ENCODE measurements at regions not wholly inside any gene's neighbourhood (a gene's known extent, or its start where the extent isn't known, plus 50 kb on each side); places are given as distances from the start of the nearest gene placed in this dataset.

DNA sequence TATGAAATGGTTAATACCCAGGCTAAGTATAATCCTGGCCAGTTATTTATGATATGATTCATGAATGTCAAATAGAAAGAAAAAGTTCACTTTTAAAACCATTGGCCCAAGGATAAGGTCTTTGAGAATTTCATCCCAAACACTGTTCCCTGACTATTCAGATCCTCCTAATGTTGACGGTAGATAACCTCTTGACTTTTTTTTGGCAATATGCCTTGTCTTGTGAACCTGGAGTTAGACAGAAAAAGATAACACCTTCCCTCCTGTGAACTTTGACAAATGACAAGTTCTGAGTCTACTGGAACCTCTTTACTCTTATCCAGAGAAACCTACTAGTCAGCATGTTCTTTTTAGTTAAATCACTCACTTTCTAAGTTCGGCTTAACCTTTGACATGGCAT, 166.8 kb upstream of the PREP start:
- Histone ChIP-seq H3K36me3 (no peaks in the 10 kb centered on the region), H3K27ac (no peak overlapping the region), H3K9me3 (no peaks in the 10 kb centered on the region), H3K4me1 (no peaks in the 10 kb centered on the region), H3K4me3 (no peak overlapping the region), H3K27me3 (no peaks in the 10 kb centered on the region)
- DNase-seq, result no peak
- intact Hi-C loops (cut with DNase I; ENCODE audit: low total_unique reads), result no loop called here
- TF ChIP-seq, protein P1, sequence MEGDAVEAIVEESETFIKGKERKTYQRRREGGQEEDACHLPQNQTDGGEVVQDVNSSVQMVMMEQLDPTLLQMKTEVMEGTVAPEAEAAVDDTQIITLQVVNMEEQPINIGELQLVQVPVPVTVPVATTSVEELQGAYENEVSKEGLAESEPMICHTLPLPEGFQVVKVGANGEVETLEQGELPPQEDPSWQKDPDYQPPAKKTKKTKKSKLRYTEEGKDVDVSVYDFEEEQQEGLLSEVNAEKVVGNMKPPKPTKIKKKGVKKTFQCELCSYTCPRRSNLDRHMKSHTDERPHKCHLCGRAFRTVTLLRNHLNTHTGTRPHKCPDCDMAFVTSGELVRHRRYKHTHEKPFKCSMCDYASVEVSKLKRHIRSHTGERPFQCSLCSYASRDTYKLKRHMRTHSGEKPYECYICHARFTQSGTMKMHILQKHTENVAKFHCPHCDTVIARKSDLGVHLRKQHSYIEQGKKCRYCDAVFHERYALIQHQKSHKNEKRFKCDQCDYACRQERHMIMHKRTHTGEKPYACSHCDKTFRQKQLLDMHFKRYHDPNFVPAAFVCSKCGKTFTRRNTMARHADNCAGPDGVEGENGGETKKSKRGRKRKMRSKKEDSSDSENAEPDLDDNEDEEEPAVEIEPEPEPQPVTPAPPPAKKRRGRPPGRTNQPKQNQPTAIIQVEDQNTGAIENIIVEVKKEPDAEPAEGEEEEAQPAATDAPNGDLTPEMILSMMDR (IDR thresholded peaks at IDR 0.05), result no peak

DNA sequence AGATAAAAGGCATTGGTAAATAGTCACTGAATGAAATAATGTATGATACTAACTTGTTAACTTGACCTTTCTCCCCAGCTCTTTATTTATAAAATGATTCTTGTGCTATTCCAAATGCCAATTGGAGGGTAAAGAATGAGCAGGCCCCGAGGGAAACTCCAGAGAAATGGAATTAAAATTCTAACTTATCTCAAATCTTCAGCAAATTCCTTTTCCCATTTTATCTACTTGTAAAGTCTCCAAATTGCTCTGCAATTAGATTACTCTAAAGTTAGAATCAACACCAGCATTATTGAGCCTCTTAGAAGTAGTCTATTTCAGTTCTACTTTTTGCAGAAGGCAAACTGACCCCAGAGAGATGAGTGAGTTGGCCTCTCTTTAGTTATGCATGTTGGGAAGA, 165.9 kb upstream of the PREP start:
- Histone ChIP-seq H3K4me1 (no peaks in the 10 kb centered on the region), H3K4me3 (no peak overlapping the region), H3K27me3 (no peaks in the 10 kb centered on the region), H3K9me3 (no peaks in the 10 kb centered on the region), H3K27ac (no peak overlapping the region), H3K36me3 (no peaks in the 10 kb centered on the region)
- intact Hi-C loops (cut with DNase I; ENCODE audit: low total_unique reads), result no loop called here
- DNase-seq, result no peak
- no peak for TF ChIP-seq POLR2A (IDR thresholded peaks at IDR 0.05)
- TF ChIP-seq, protein P1 (IDR thresholded peaks at IDR 0.05), result no peak

DNA sequence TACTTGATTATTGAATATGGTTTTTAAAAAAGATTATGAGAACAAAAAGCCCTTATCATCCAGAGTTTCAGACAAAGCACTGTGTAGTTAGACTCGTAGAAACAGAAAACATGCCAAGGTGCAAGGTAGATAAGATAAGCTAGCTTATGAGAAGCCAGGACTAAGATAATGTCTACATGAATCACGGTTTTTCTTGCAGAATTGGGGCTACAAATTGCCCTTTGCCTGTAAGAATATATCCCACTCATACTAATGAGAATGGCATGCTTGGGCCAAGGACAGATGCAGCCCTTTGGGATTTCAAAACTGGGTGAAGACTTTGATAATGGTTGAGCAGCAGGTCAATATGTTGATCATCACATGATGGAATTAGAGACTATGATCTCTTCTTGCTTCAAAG, 165.3 kb upstream of the PREP start:
- no peak overlapping the region for H3K27ac ChIP-seq
- no peaks in the 10 kb centered on the region for H3K27me3 ChIP-seq
- H3K36me3 ChIP-seq, result no peaks in the 10 kb centered on the region
- intact Hi-C loops (cut with DNase I; ENCODE audit: low total_unique reads), result no loop called here
- H3K9me3 ChIP-seq, result no peaks in the 10 kb centered on the region
- no peaks in the 10 kb centered on the region for H3K4me1 ChIP-seq
- no peak overlapping the region for H3K4me3 ChIP-seq
- no peak for TF ChIP-seq POLR2A (IDR thresholded peaks at IDR 0.05)
- TF ChIP-seq, protein P1 (IDR thresholded peaks at IDR 0.05), result no peak
- DNase-seq, result no peak

DNA sequence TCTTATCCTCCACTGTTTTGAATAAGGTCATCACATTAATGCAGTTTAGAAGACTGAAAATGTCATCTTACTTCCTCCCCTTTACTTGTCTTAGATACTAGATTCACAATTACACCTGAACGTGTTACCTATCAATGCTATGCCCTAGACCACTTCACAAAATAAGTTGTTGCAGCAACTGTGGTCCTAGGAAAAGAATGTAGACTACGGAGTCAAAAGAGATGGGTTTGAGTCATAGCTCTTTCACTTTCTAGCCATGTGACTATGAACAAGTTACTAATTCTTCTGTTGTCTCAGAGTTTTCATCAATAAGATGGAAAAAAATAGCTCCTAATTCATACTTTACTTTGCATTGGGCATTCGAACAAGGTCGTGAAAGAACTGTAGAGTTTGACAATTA, 164.3 kb upstream of the PREP start:
- Histone ChIP-seq H3K27ac (no peak overlapping the region), H3K36me3 (no peaks in the 10 kb centered on the region), H3K27me3 (no peaks in the 10 kb centered on the region), H3K4me3 (no peak overlapping the region), H3K4me1 (no peaks in the 10 kb centered on the region), H3K9me3 (no peaks in the 10 kb centered on the region)
- DNase-seq, result no peak
- TF ChIP-seq, protein P1 (IDR thresholded peaks at IDR 0.05), result no peak
- TF ChIP-seq POLR2A (IDR thresholded peaks at IDR 0.05), result no peak
- intact Hi-C loops (cut with DNase I; ENCODE audit: low total_unique reads), result no loop called here

DNA sequence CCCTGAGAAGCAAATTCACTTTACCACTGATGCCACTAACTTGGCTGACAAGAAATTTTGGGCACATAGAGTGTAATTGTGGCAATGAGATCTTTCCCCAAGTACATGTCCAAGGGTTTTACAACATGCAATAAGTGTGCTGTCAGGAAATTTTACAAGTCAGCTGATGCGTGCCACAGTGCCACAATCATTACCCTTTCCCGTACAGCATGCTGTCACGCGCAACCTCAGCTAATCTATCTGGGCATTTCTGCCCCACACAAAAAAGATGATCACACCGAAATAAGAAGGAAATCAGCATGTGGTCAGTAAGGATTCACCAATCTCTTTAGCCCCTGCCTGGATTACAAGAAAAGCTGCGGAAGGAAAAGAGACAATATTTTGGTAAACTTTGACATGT, 163.6 kb upstream of the PREP start:
- no peaks in the 10 kb centered on the region for H3K27me3 ChIP-seq
- H3K4me1 ChIP-seq, result no peaks in the 10 kb centered on the region
- no peaks in the 10 kb centered on the region for H3K36me3 ChIP-seq
- no peak overlapping the region for H3K4me3 ChIP-seq
- no peak for TF ChIP-seq POLR2A (IDR thresholded peaks at IDR 0.05)
- TF ChIP-seq, protein P1 (IDR thresholded peaks at IDR 0.05), result no peak
- DNase-seq, result no peak
- no peaks in the 10 kb centered on the region for H3K9me3 ChIP-seq
- no peak overlapping the region for H3K27ac ChIP-seq
- intact Hi-C loops (cut with DNase I; ENCODE audit: low total_unique reads), result no loop called here
